ENCODE measurements at regions not wholly inside any gene's neighbourhood (a gene's known extent, or its start where the extent isn't known, plus 50 kb on each side); places are given as distances from the start of the nearest gene placed in this dataset.

DNA sequence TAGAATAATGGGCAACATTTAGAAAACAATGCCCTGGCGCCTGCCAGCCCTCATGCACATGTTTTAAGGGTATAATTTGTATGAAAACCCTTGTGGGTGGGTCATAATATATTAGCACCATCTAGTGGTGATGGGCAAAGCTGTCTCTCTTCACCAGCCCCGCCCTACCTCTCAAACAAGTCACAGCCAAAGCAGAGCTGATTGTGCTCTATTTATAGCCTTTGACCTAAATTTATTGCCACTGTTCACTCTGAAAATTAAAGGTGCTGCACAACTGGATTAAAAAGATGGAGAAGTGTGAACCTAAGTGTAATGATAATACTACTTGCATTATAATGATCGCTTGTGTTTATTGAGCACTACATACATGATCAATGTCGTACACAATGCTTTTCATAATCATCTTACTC, 131.9 kb upstream of the ANKH start:
- dilution Hi-C loops (cut with MboI; ENCODE audit: extremely low pct_ligation_motif_present, low sequenced_read_pairs): no loop called here
- Histone ChIP-seq H3K9me1 (ENCODE audit: control insufficient read depth, extremely low read depth, insufficient read depth, low read length) (no peaks in the 10 kb centered on the region), H2AFZ (ENCODE audit: control insufficient read depth, low read length) (no peak overlapping the region), H3K4me2 (ENCODE audit: control insufficient read depth, extremely low read depth, insufficient read depth, low read depth, low read length) (no peak overlapping the region), H3K36me3 (ENCODE audit: control insufficient read depth in 2 of 2, extremely low read depth in 1 of 2, insufficient read depth in 2 of 2, low read length in 2 of 2) (no peaks in the 10 kb centered on the region), H3K79me2 (ENCODE audit: control insufficient read depth, insufficient read depth, low read length) (no peaks in the 10 kb centered on the region), H3K27me3 (ENCODE audit: control insufficient read depth, extremely low read depth, insufficient read depth, low read length) (peaks cover 5% of the 10 kb centered on the region), H3K4me3 (ENCODE audit: control insufficient read depth in 2 of 3, extremely low read depth in 1 of 3, insufficient read depth in 2 of 3, low read depth in 1 of 3, low read length in 3 of 3) (no peak overlapping the region), H3K9ac (ENCODE audit: control insufficient read depth, extremely low read depth, insufficient read depth, low read length) (no peak overlapping the region), H4K20me1 (ENCODE audit: control insufficient read depth, extremely low read depth, insufficient read depth, low read length) (no peaks in the 10 kb centered on the region), H3K4me1 (ENCODE audit: control insufficient read depth, extremely low read depth, insufficient read depth, low read length) (peaks cover 7% of the 10 kb centered on the region), H3K27ac (ENCODE audit: control insufficient read depth, insufficient read depth, low read length) (no peak overlapping the region), H3K9me3 (ENCODE audit: control insufficient read depth, low read depth, low read length) (no peaks in the 10 kb centered on the region)
- FAIRE-seq (peak; percentile 51), DNase-seq (ENCODE audit: low read depth, low spot score) (no peak)
- TF ChIP-seq EZH2 (IDR thresholded peaks at IDR 0.05; ENCODE audit: low read length): no peak
- TF ChIP-seq, protein P1, sequence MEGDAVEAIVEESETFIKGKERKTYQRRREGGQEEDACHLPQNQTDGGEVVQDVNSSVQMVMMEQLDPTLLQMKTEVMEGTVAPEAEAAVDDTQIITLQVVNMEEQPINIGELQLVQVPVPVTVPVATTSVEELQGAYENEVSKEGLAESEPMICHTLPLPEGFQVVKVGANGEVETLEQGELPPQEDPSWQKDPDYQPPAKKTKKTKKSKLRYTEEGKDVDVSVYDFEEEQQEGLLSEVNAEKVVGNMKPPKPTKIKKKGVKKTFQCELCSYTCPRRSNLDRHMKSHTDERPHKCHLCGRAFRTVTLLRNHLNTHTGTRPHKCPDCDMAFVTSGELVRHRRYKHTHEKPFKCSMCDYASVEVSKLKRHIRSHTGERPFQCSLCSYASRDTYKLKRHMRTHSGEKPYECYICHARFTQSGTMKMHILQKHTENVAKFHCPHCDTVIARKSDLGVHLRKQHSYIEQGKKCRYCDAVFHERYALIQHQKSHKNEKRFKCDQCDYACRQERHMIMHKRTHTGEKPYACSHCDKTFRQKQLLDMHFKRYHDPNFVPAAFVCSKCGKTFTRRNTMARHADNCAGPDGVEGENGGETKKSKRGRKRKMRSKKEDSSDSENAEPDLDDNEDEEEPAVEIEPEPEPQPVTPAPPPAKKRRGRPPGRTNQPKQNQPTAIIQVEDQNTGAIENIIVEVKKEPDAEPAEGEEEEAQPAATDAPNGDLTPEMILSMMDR (optimal IDR thresholded peaks at IDR 0.05 in 1 of 3, IDR thresholded peaks at IDR 0.05 in 1 of 3, conservative IDR thresholded peaks at IDR 0.05 in 1 of 3; ENCODE audit: extremely low read depth in 1 of 3, insufficient read depth in 2 of 3, low read length in 3 of 3): peak; percentile 76 to 81 (median 80)

DNA sequence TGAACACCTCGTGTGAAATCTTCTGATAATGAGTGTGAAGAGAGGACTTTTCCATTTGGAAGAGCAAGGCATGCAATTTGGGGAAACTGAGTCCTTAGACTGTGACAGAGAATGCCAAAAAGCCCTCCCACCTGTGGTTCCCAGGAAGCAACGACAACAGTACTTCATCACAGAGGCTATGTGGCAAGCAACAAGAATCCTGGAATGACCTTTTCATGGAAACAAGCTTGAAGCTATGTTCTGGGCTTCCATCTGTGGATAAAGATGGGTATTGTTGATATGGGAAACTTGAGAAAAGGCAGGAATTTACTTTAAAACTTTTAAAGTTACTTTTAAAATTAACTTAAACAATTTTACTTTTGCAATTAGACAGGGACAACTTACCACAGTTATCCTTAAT, 131.2 kb upstream of the ANKH start:
- no peak overlapping the region for H3K4me2 ChIP-seq (ENCODE audit: control insufficient read depth, extremely low read depth, insufficient read depth, low read depth, low read length)
- DNase-seq (ENCODE audit: low read depth, low spot score) (no peak), FAIRE-seq (no peak)
- dilution Hi-C loops (cut with MboI; ENCODE audit: extremely low pct_ligation_motif_present, low sequenced_read_pairs): no loop called here
- H3K9me3 ChIP-seq (ENCODE audit: control insufficient read depth, low read depth, low read length): no peaks in the 10 kb centered on the region
- no peak overlapping the region for H2AFZ ChIP-seq (ENCODE audit: control insufficient read depth, low read length)
- no peaks in the 10 kb centered on the region for H3K4me1 ChIP-seq (ENCODE audit: control insufficient read depth, extremely low read depth, insufficient read depth, low read length)
- no peaks in the 10 kb centered on the region for H3K9me1 ChIP-seq (ENCODE audit: control insufficient read depth, extremely low read depth, insufficient read depth, low read length)
- no peak for TF ChIP-seq EZH2 (IDR thresholded peaks at IDR 0.05; ENCODE audit: low read length)
- TF ChIP-seq, protein P1 (optimal IDR thresholded peaks at IDR 0.05 in 1 of 3, IDR thresholded peaks at IDR 0.05 in 1 of 3, conservative IDR thresholded peaks at IDR 0.05 in 1 of 3; ENCODE audit: extremely low read depth in 1 of 3, insufficient read depth in 2 of 3, low read length in 3 of 3): no peak
- no peaks in the 10 kb centered on the region for H3K36me3 ChIP-seq (ENCODE audit: control insufficient read depth in 2 of 2, extremely low read depth in 1 of 2, insufficient read depth in 2 of 2, low read length in 2 of 2)
- no peak overlapping the region for H3K9ac ChIP-seq (ENCODE audit: control insufficient read depth, extremely low read depth, insufficient read depth, low read length)
- no peaks in the 10 kb centered on the region for H3K79me2 ChIP-seq (ENCODE audit: control insufficient read depth, insufficient read depth, low read length)
- H4K20me1 ChIP-seq (ENCODE audit: control insufficient read depth, extremely low read depth, insufficient read depth, low read length): no peaks in the 10 kb centered on the region
- peaks cover 5% of the 10 kb centered on the region for H3K27me3 ChIP-seq (ENCODE audit: control insufficient read depth, extremely low read depth, insufficient read depth, low read length)
- no peak overlapping the region for H3K27ac ChIP-seq (ENCODE audit: control insufficient read depth, insufficient read depth, low read length)
- no peak overlapping the region for H3K4me3 ChIP-seq (ENCODE audit: control insufficient read depth in 2 of 3, extremely low read depth in 1 of 3, insufficient read depth in 2 of 3, low read depth in 1 of 3, low read length in 3 of 3)
